GM23338 (cell line): ENCODE measurements at regions not wholly inside any gene's neighbourhood (a gene's known extent, or its start where the extent isn't known, plus 50 kb on each side); places are given as distances from the start of the nearest gene placed in this dataset.

Experiments
- ATAC-seq: fragments of 200-7000 bp; cut with Tn5 transposase; 3 replicates; pipeline ENCODE4 v1.9.1; 2020
- DNase-seq: peaks from one replicate; pipeline ENCODE4 v3.0.0-alpha.2; 2015; ENCODE audit warnings: low spot score
- H2AFZ ChIP-seq: fragments of 200-600 bp; sonication (generic); 2 replicates; pipeline ENCODE4 v1.8.0; 2016; ENCODE audit warnings: antibody characterized with exemption, mild to moderate bottlenecking, moderate library complexity
- H3F3A ChIP-seq: fragments of 200-600 bp; sonication (generic); replicated peaks from 2 replicates; pipeline ENCODE4 v1.8.0; 2017; ENCODE audit warnings: antibody characterized with exemption, mixed run types, low read depth
- H3K27ac ChIP-seq: fragments of 200-600 bp; sonication (generic); 2 replicates; pipeline ENCODE4 v1.6.1; 2016; ENCODE audit warnings: low read depth
- H3K27me3 ChIP-seq: fragments of 200-600 bp; sonication (generic); 2 replicates; pipeline ENCODE4 v1.8.0; 2016; ENCODE audit warnings: mild to moderate bottlenecking, mixed run types, moderate library complexity; ENCODE audit not compliant: insufficient read depth
- H3K36me3 ChIP-seq: fragments of 200-600 bp; sonication (generic); 2 replicates; pipeline ENCODE4 v1.8.0; 2016; ENCODE audit warnings: mild to moderate bottlenecking; ENCODE audit not compliant: insufficient read depth
- H3K4me1 ChIP-seq: fragments of 200-600 bp; sonication (generic); 2 replicates; pipeline ENCODE4 v1.8.0; 2016; ENCODE audit warnings: mild to moderate bottlenecking, moderate library complexity; ENCODE audit not compliant: insufficient read depth
- H3K4me2 ChIP-seq: fragments of 200-600 bp; sonication (generic); 2 replicates; pipeline ENCODE4 v1.7.1; 2017; ENCODE audit warnings: mixed run types
- H3K4me3 ChIP-seq: fragments of 200-600 bp; sonication (generic); 2 replicates; pipeline ENCODE4 v1.6.1; 2016; ENCODE audit warnings: mixed run types
- H3K79me2 ChIP-seq: fragments of 200-600 bp; sonication (generic); replicated peaks from 2 replicates; pipeline ENCODE4 v1.8.0; 2017; ENCODE audit warnings: mild to moderate bottlenecking; ENCODE audit not compliant: insufficient read depth
- H3K9me2 ChIP-seq: fragments of 200-600 bp; sonication (generic); 2 replicates; pipeline ENCODE4 v1.8.0; 2017; ENCODE audit not compliant: insufficient read depth
- H4K20me1 ChIP-seq: fragments of 200-600 bp; sonication (generic); replicated peaks from 2 replicates; pipeline ENCODE4 v1.8.0; 2017; ENCODE audit warnings: mild to moderate bottlenecking; ENCODE audit not compliant: insufficient read depth
- H3K27ac Mint-ChIP-seq: 2 replicates; pipeline ENCODE4 v1.8.0; 2020; ENCODE audit warnings: inconsistent platforms, mild to moderate bottlenecking, moderate library complexity, mixed read lengths
- H3K27me3 Mint-ChIP-seq: 3 replicates; pipeline ENCODE4 v1.8.0; 2022; ENCODE audit warnings: low read depth, mild to moderate bottlenecking, moderate library complexity, mixed read lengths, inconsistent platforms; ENCODE audit not compliant: insufficient read depth, poor library complexity
- H3K36me3 Mint-ChIP-seq: 3 replicates; pipeline ENCODE4 v1.8.0; 2021; ENCODE audit warnings: low read depth, mild to moderate bottlenecking, inconsistent platforms, moderate library complexity, mixed read lengths
- H3K4me1 Mint-ChIP-seq: 3 replicates; pipeline ENCODE4 v1.8.0; 2020; ENCODE audit warnings: mild to moderate bottlenecking, inconsistent platforms, mixed read lengths
- H3K4me3 Mint-ChIP-seq: 3 replicates; pipeline ENCODE4 v1.8.0; 2021; ENCODE audit warnings: moderate library complexity, mild to moderate bottlenecking, inconsistent platforms, mixed read lengths
- H3K9me3 Mint-ChIP-seq: 3 replicates; pipeline ENCODE4 v1.8.0; 2020; ENCODE audit warnings: moderate library complexity, mild to moderate bottlenecking, inconsistent platforms, mixed read lengths
- CREB1 ChIP-seq: fragments of 250-450 bp; sonication (Bioruptor Pico); IDR thresholded peaks from 2 replicates; pipeline ENCODE4 v1.5.0; 2020; ENCODE audit warnings: low read depth, mild to moderate bottlenecking, moderate library complexity
- ETS1 ChIP-seq: IDR thresholded peaks from 2 replicates; pipeline ENCODE4 v1.6.1; 2016; ENCODE audit warnings: antibody characterized with exemption
- EZH2 ChIP-seq: fragments of 200-600 bp; sonication (generic); IDR thresholded peaks from one replicate; pipeline ENCODE4 v1.8.0; 2017; ENCODE audit warnings: antibody characterized with exemption, mild to moderate bottlenecking, low read depth; ENCODE audit not compliant: unreplicated experiment
- EZH2phosphoT487 ChIP-seq: fragments of 200-600 bp; sonication (generic); IDR thresholded peaks from one replicate; pipeline ENCODE4 v1.8.1; 2018; ENCODE audit warnings: antibody characterized with exemption; ENCODE audit not compliant: unreplicated experiment
- JUNB ChIP-seq: IDR thresholded peaks from one replicate; pipeline ENCODE4 v1.6.1; 2016; ENCODE audit warnings: antibody characterized with exemption; ENCODE audit not compliant: unreplicated experiment
- NANOG ChIP-seq: IDR thresholded peaks from 2 replicates; pipeline ENCODE4 v1.6.1; 2016; ENCODE audit warnings: antibody characterized with exemption, borderline replicate concordance
- POLR2AphosphoS5 ChIP-seq: IDR thresholded peaks from 2 replicates; pipeline ENCODE4 v1.6.1; 2016; ENCODE audit warnings: antibody characterized with exemption, low read depth
- REST ChIP-seq: IDR thresholded peaks from one replicate; pipeline ENCODE4 v1.6.1; 2018; ENCODE audit warnings: antibody characterized with exemption; ENCODE audit not compliant: unreplicated experiment
- STAT1 ChIP-seq: IDR thresholded peaks from one replicate; pipeline ENCODE4 v1.6.1; 2016; ENCODE audit warnings: antibody characterized with exemption; ENCODE audit not compliant: unreplicated experiment
- ZNF114 ChIP-seq: fragments of 250-450 bp; sonication (Bioruptor Pico); IDR thresholded peaks from 2 replicates; pipeline ENCODE4 v1.5.0; 2020; ENCODE audit warnings: mild to moderate bottlenecking, moderate library complexity
- ZNF331 ChIP-seq: fragments of 250-450 bp; sonication (Bioruptor Pico); IDR thresholded peaks from 2 replicates; pipeline ENCODE4 v1.5.0; 2020; ENCODE audit warnings: low read depth, mild to moderate bottlenecking, moderate library complexity
- ZNF462 ChIP-seq: fragments of 250-450 bp; sonication (Bioruptor Pico); IDR thresholded peaks from 2 replicates; pipeline ENCODE4 v1.5.0; 2020; ENCODE audit warnings: mild to moderate bottlenecking, moderate library complexity

- TF ChIP-seq STAT1 (no peak), ZNF331 (CRISPR knock-in tag) (no peak), NANOG (no peak), CREB1 (CRISPR knock-in tag) (no peak)
Measured at GRCh38 chr9:136609160-136609475, 53.6 kb upstream of the EGFL7 start (continued).

DNA sequence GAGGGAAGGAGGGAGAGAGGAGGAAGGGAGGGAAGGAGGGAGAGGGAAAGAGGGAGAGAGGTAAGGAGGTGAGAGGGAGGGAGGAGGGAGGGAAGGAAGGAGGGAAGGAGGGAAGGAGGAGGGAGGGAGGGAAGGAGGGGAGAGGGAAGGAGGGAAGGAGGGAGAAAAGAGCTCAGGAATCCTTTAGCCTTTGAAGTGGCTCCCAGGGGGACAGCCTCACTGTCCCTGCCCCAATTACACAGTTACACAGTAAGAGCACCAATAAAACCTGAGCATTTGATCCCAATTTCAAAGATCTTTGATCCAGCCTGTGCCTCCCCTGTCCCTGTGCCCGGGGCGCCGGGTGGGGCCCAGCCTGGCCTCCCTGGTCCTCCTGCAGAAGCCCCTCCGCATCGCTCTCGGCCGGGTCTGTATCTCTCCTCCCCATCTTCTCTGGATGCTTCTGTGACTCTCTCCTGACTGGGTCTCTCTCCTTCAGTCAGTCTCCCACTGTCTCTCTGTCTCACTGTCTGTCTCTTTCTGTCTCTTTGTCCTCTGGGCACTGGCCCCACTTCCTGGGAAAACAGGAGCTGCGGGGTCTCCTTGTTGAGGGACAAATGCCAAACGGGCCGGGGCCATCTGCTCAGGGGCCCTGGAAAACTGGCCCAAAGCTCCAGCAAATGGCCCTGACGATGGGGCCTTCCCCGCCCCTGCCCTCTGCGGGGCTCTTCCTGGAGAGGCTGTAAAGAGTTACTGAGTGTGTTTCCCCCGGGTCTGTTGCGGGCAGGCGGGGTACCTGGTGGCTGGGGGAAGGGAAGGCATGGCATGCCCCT lies 54.2 kb upstream of the EGFL7 start:
- H3K9me3 Mint-ChIP-seq: no peaks in the 10 kb centered on the region
- H3K4me2 ChIP-seq: no peak overlapping the region
- peaks cover 23% of the 10 kb centered on the region for H3K4me1 Mint-ChIP-seq
- H2AFZ ChIP-seq: no peak overlapping the region; the same call in 1 of the 2 replicates
- peaks cover 4% of the 10 kb centered on the region; the same call in 1 of the 2 replicates for H3K4me1 ChIP-seq
- no peak overlapping the region; the same call in 2 of the 3 replicates for H3K4me3 Mint-ChIP-seq
- no peaks in the 10 kb centered on the region for H3K79me2 ChIP-seq
- peaks cover 15% of the 10 kb centered on the region for H3K27me3 Mint-ChIP-seq
- no peaks in the 10 kb centered on the region for H3K27me3 ChIP-seq
- no peaks in the 10 kb centered on the region for H3K9me2 ChIP-seq
- ATAC-seq (no peak), DNase-seq (no peak)
- no peak overlapping the region for H3K4me3 ChIP-seq
- H3K27ac Mint-ChIP-seq: peak overlapping the region; percentile 42; the same call in 1 of the 2 replicates
- H3K36me3 ChIP-seq: no peaks in the 10 kb centered on the region
- H4K20me1 ChIP-seq: no peaks in the 10 kb centered on the region
- no peak overlapping the region for H3K27ac ChIP-seq
- H3K36me3 Mint-ChIP-seq: no peaks in the 10 kb centered on the region; the same call in 2 of the 3 replicates
- H3F3A ChIP-seq: no peaks in the 10 kb centered on the region
- TF ChIP-seq EZH2phosphoT487 (no peak), ETS1 (no peak), ZNF114 (CRISPR knock-in tag) (no peak), POLR2AphosphoS5 (no peak), NANOG (no peak), JUNB (no peak), EZH2 (no peak), CREB1 (CRISPR knock-in tag) (no peak), REST (no peak), STAT1 (no peak), ZNF462 (no peak)
